Coronary artery (tissue), 2 donors: ENCODE measurements at regions not wholly inside any gene's neighbourhood (a gene's known extent, or its start where the extent isn't known, plus 50 kb on each side); places are given as distances from the start of the nearest gene placed in this dataset.
"Not testable (repeated sequence)": the region's sequence is repeated elsewhere in the genome, so short reads cannot be mapped to it uniquely, and the experiment has no call there.

Experiments
- DNase-seq: peaks from one replicate; pipeline ENCODE4 v3.0.0-alpha.2; 2017; ENCODE audit warnings: low spot score
- H3K27ac ChIP-seq, 2 donors: fragments of 200-600 bp; sonication (generic); one replicate each; pipeline ENCODE4 v1.5.1; 2016 to 2019
- H3K4me3 ChIP-seq: fragments of 200-600 bp; sonication (generic); 2 replicates; pipeline ENCODE4 v1.5.1; 2016; ENCODE audit warnings: mild to moderate bottlenecking, moderate library complexity
- TF ChIP-seq, protein P1 (sequence below): fragments of 200-600 bp; sonication (generic); IDR thresholded peaks from one replicate; pipeline ENCODE4 v1.5.1; 2019; ENCODE audit warnings: antibody characterized with exemption

- Histone ChIP-seq H3K4me3 (no peak overlapping the region), H3K27ac (no peak overlapping the region)
- DNase-seq: no peak
- TF ChIP-seq, protein P1, sequence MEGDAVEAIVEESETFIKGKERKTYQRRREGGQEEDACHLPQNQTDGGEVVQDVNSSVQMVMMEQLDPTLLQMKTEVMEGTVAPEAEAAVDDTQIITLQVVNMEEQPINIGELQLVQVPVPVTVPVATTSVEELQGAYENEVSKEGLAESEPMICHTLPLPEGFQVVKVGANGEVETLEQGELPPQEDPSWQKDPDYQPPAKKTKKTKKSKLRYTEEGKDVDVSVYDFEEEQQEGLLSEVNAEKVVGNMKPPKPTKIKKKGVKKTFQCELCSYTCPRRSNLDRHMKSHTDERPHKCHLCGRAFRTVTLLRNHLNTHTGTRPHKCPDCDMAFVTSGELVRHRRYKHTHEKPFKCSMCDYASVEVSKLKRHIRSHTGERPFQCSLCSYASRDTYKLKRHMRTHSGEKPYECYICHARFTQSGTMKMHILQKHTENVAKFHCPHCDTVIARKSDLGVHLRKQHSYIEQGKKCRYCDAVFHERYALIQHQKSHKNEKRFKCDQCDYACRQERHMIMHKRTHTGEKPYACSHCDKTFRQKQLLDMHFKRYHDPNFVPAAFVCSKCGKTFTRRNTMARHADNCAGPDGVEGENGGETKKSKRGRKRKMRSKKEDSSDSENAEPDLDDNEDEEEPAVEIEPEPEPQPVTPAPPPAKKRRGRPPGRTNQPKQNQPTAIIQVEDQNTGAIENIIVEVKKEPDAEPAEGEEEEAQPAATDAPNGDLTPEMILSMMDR: no peak
Measured at GRCh38 chrX:111041018-111041462, 55.0 kb upstream of the PAK3 start.

DNA sequence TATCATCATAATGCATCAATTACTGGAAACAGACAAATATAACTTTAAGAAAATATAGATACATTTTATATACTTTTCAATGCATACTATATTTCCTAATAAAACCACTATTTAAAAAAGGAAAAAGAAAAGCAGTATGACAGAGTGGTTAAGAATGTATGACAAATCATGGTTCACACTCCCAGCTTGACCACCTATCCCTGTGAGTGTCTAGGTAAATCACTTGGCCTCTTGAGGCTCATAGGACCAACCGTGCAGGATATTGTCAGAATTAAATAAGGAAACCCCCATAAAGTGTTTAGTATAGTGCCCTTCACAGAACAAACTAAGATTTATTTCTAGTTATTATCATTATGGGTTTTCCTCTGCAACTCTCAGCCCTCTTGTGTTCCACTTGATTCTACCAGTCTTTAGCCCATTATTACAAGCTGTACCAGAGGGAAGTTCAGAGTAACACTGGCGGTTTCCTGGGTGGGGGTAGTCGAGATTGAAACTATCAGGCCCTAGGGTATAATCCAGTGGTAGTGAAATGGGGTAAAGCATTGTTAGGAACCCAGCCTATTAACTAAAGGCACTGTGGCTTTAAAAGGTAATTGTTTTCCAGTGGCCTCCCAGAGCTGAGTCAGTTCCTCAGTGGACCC lies 55.5 kb upstream of the PAK3 start:
- no peak for DNase-seq
- no peak overlapping the region for H3K4me3 ChIP-seq
- TF ChIP-seq, protein P1: no peak
- no peak overlapping the region for H3K27ac ChIP-seq

GRCh38 chrX:111039606-111040005 lies 56.4 kb upstream of the PAK3 start:
- no peak overlapping the region for H3K4me3 ChIP-seq
- TF ChIP-seq, protein P1: no peak
- DNase-seq: no peak
- no peak overlapping the region for H3K27ac ChIP-seq

DNA sequence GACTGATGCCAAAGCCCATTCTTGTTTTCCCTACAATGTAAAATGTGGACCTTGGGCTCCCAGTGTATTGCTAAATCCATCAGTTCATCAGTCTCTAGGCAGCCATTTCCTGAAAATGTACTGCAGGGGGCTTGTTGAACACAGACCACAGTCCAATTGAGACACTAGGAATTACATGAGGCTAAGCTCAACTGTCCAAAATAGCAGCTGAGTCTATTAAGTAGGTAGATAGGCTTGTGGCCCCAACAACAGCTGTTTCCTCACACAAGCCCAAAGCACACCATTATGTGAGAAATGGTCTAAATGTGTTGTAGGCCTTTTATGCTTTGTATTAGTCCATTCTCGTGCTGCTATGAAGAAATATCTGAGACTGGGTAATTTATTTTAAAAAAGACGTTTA lies 60.0 kb upstream of the PAK3 start:
- TF ChIP-seq, protein P1: no peak
- DNase-seq: no peak
- Histone ChIP-seq H3K4me3 (no peak overlapping the region), H3K27ac (no peak overlapping the region)

GRCh38 chrX:111035256-111035655 lies 60.7 kb upstream of the PAK3 start:
- Histone ChIP-seq H3K4me3 (no peak overlapping the region), H3K27ac (no peak overlapping the region)
- no peak for DNase-seq
- TF ChIP-seq, protein P1: no peak

DNA sequence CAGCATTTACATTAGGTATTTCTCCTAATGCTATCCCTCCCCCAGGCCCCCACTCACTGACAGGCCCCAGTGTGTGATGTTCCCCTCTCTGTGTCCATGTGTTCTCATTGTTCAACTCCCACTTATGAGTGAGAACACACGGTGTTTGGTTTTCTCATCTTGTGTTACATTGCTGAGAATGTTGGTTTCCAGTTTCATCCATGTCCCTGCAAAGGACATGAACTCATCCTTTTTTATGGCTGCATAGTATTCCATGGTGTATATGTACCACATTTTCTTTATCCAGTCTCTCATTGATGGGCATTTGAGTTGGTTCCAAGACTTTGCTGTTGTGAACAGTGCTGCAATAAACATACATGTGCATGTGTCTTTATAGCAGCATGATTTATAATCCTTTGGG lies 73.0 kb upstream of the PAK3 start:
- not testable (repeated sequence) for H3K4me3 ChIP-seq, DNase-seq, H3K27ac ChIP-seq

- DNase-seq: no peak
- no peak overlapping the region for H3K27ac ChIP-seq
- TF ChIP-seq, protein P1: no peak
- no peak overlapping the region for H3K4me3 ChIP-seq
Measured at GRCh38 chrX:111020283-111020682, 75.7 kb upstream of the PAK3 start.
